Hepatic stellate cell (primary cell): ENCODE measurements at regions not wholly inside any gene's neighbourhood (a gene's known extent, or its start where the extent isn't known, plus 50 kb on each side); places are given as distances from the start of the nearest gene placed in this dataset.

Source experiments
- DNase-seq: peaks from one replicate; pipeline ENCODE4 v3.0.0; 2011; ENCODE audit warnings: low spot score

- no peak for DNase-seq
These were observed 157.1 kb downstream of the TLE1 start for GRCh38 chr9:81532251-81532650.

- no peak for DNase-seq
These were observed 157.8 kb downstream of the TLE1 start for GRCh38 chr9:81531511-81531910.

- no peak for DNase-seq
These were observed 158.5 kb downstream of the TLE1 start for GRCh38 chr9:81530846-81531245.

- no peak for DNase-seq
These were observed 159.0 kb downstream of the TLE1 start for GRCh38 chr9:81530310-81530810.

- no peak for DNase-seq
These were observed 159.7 kb downstream of the TLE1 start for GRCh38 chr9:81529556-81530193.

GRCh38 chr9:81526587-81526986, 162.8 kb downstream of the TLE1 start:
- DNase-seq, result peak; percentile 60

- peak; percentile 57 for DNase-seq
These were observed 166.4 kb downstream of the TLE1 start for GRCh38 chr9:81522716-81523551.

- no peak for DNase-seq
These were observed 167.5 kb downstream of the TLE1 start for GRCh38 chr9:81521892-81522291.

- no peak for DNase-seq
These were observed 169.4 kb downstream of the TLE1 start for GRCh38 chr9:81519816-81520495.

GRCh38 chr9:81517954-81518353, 171.4 kb downstream of the TLE1 start:
- no peak for DNase-seq

- DNase-seq, result no peak
These were observed 176.3 kb downstream of the TLE1 start for GRCh38 chr9:81513059-81513458.

GRCh38 chr9:81512641-81513040, 176.7 kb downstream of the TLE1 start:
- no peak for DNase-seq

GRCh38 chr9:81508476-81508875, 180.9 kb downstream of the TLE1 start:
- no peak for DNase-seq

GRCh38 chr9:81506941-81507864, 182.1 kb downstream of the TLE1 start:
- DNase-seq, result no peak

GRCh38 chr9:81499594-81499993, 189.8 kb downstream of the TLE1 start:
- DNase-seq, result no peak

GRCh38 chr9:81499021-81499454, 190.3 kb downstream of the TLE1 start:
- DNase-seq, result peak; percentile 37

- DNase-seq, result no peak
These were observed 190.8 kb downstream of the TLE1 start for GRCh38 chr9:81498576-81498975.

GRCh38 chr9:81497091-81497490, 192.3 kb downstream of the TLE1 start:
- peak; percentile 25 for DNase-seq

- DNase-seq, result peak; percentile 76
These were observed 196.5 kb downstream of the TLE1 start for GRCh38 chr9:81492710-81493447.

GRCh38 chr9:81490605-81491331, 198.6 kb downstream of the TLE1 start:
- peak; percentile 59 for DNase-seq
